T-helper 9 cell (primary cell): ENCODE measurements at regions not wholly inside any gene's neighbourhood (a gene's known extent, or its start where the extent isn't known, plus 50 kb on each side); places are given as distances from the start of the nearest gene placed in this dataset.
"Not testable (repeated sequence)": the region's sequence is repeated elsewhere in the genome, so short reads cannot be mapped to it uniquely, and the experiment has no call there.

Experiments used
- DNase-seq: peaks from one replicate; pipeline ENCODE4 v3.0.0-alpha.2; 2020

- no peak for DNase-seq
Measured at GRCh38 chr1:201729973-201730608, 98.9 kb upstream of the IPO9 start.

DNA sequence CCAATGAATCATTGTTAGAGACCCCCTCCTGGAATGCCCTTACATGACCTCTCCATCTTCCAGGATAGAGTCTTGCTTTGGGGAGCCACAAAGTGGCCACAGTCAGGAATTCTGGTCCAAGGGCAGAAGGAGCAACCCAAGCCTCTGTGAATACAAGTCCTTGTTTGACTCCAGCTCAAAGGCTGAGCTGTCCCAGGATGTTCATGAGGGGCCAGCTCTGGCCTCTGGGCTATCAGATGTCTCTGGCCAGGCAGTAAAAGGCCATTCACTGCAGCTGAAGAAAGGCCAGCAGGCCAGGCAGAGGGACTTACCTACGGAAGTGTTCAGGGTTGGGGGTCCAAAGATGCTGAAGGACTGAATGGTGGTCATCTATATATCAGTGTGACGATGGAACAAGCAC lies 98.3 kb upstream of the IPO9 start:
- no peak for DNase-seq

- no peak for DNase-seq
Measured at GRCh38 chr1:201731142-201731541, 97.8 kb upstream of the IPO9 start.

GRCh38 chr1:201731592-201731991 lies 97.4 kb upstream of the IPO9 start:
- DNase-seq: no peak

DNA sequence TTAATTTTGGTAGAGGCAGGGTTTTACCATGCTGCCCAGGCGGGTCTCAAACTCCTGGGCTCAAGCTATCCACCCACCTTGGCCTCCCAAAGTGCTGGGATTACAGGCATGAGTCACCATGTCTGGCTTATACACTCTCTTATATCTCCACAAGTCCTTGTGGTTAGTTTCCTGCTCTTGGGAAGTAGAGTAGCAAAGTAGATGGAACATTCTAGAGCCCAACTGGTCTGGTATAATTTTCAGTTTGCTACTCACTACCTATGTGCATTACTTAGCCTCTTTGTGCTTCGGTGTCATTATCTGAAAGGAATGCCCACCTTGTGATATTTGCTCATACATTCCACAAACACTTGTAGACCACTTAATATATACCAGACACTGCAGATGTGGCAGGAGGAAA lies 96.6 kb upstream of the IPO9 start:
- no peak for DNase-seq

DNA sequence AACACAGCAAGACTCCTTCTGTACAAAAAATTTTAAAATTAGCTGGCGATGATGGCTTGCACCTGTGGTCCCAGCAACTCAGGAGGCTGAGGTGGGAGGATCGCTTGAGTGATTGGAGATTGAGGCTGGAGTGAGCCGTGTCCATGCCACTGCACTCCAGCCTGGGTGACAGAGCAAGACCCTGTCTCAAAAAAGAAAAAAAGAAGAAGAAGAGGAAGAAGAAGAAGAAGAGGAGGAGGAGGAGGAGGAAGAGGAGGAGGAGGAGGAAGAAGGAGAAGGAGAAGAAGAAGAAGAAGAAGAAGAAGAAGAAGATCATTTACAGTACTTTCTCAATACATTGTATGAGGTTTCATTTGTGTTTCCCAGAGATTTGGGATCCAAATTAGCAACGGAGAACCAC lies 94.7 kb upstream of the IPO9 start:
- DNase-seq: not testable (repeated sequence)

DNA sequence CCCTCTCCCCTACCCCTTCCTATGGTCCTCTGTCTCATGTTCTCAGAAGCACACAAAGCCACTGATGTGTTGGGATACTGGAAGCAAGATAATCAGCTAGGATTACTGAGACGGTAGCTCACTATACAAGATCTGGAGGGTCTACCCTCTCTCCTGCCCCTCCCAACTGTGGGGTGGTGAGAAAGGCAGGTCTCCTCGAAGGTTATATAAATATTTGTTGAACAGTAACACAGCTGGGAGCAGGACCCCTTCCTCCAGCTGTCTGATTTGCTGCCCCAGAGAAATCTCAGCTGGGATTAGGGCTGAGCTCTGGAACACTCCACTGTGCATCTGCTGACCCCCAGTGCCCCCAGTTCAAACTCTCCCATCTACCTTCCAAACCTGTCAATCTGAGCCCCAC lies 94.2 kb upstream of the IPO9 start:
- no peak for DNase-seq

GRCh38 chr1:201736707-201737320 lies 92.1 kb upstream of the IPO9 start:
- DNase-seq: no peak

DNA sequence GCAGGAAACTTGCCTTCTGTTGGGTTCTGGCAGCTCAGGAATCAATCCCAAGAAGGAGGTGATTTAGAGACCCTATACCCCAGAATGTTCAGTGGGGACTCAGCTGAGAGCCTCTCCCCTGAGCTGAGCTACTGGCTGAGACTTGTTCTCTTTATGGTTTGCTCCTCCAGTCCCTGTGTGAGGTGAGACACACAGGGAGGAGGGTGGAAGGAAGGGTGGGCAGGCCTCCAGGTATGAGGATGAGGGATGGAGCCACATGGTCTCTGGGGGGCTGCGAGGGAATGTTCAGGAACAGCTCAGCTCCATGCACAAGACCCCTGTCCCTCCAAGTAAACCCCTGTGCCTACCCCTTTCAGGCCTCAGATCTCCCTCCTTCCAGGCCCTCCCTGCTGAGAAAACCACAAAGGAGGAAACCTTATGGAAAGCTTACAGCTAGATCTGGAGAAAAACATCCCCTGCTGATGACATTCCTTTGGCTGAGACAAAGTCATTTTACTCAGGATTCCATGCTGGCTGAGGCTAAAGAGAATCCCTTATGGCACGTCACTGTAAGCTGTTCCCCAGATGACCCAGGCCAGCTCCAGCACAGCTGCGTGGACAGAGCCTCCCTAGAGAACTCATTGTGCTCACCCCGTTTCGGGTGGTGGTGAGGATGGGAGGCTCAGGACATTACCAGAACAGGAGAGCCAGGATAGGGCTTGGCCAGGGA lies 91.5 kb upstream of the IPO9 start:
- DNase-seq: no peak

DNA sequence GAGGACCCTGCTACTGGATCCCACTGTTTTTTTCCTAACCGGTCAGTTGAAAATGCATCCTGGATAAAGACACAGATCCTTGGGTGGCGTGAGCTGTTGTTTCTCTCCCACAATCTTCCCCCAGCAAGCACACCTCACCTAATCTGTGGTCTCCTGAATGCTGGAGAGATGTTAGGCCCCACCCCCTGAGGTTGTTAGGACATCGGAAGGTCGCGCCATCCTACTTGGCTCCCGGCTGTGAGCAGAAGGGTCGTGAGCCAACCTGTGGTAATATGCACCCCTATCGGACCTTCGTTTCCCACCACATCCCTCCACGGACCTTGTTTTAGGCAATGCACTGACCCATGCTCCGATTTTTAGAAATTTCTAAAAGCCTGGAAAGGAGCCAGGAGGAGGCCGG lies 89.9 kb upstream of the IPO9 start:
- DNase-seq: no peak

- peak; percentile 42 for DNase-seq
Measured at GRCh38 chr1:201739492-201740085, 89.4 kb upstream of the IPO9 start.

DNA sequence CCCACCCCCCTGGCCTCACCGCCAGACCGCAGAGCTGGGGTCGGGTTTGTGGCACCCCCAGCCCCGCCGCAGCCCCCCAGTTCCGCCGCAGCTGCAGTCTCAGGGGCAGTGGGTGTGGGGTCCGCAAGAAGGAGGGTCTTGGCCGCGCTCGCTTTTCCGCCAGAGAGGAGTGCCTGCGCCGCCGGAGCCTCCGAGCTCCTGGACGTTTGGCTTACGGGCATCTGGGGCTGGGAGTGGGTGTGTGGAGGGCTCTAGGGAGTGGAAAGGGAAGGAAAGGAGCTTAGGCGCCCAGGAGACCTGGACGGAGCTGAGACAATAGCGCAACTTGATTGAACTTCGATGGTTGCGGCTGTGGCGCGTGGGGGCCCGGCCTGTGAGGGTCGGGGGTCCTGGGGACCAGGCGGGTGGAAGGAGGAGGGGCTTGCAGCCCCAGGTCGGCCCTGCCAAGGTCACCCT lies 88.8 kb upstream of the IPO9 start:
- no peak for DNase-seq

DNA sequence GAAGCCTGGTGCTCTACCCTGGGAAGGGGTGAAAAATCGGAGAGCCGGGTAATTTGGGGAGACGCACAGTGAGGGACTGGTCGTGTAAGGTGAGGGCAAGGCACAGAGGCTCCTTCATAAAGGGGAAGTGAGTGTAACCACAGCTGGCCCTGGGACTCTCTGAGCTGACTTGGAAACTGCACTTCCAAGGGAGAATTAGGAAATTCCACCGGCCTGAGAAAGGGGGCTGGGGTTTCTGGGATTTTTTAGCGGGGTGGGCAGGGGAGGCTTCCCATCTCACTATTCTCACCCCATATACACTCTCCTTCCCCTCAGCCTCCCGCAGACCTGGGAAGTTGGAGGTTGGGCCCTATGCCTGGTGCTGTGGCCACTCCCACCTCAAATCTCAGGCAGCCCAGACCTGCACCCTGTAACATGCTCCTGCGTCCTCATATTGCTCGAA lies 88.3 kb upstream of the IPO9 start:
- no peak for DNase-seq

DNA sequence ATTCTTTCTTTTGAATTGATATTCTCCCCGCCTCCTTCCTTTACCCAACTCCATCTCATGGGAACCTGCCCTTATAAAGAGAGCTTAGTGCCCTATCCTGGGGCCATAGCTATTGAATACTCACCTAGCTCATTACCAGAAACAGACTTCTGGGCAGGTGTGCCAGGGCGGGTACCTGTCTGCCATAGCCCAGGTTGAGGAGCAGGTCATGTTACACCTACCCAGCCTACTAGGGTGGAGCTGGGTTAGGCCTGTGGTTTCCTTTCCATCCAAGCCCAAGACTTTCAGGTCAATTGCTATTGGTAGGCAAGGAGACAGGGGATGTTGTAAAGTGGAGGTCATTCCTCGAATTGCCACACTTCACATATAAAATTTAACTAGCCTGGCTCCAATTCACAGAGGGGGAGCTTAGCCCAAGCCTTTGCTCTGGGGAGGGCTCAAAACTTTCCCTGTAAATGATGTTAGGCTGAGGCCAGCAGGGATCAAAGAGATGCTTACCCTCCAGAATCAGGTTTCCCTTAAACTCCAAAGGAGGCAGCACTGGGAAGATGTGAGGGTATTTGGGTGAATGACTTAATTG lies 87.1 kb upstream of the IPO9 start:
- DNase-seq: no peak

GRCh38 chr1:201742476-201742875 lies 86.5 kb upstream of the IPO9 start:
- DNase-seq: no peak

GRCh38 chr1:201742955-201743805 lies 85.8 kb upstream of the IPO9 start:
- DNase-seq: no peak

- no peak for DNase-seq
Measured at GRCh38 chr1:201745023-201745422, 83.9 kb upstream of the IPO9 start.

DNA sequence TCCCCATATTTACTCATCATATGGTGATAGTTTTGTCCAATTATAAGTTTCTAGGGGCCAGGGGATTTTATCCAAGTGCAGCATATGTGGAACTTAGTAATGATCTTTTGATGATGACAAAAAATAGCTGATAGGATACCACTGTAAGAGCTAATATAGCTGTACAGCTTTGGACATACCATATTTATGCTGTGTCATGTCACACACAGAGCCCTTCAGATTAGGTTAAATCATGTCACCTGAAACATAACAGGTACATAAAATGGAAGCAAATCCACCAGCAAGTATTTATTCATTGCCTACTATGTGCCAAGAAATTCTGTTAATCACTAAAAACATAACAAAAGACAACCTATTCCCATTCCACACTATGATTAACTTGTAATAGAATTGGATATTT lies 82.8 kb upstream of the IPO9 start:
- no peak for DNase-seq

- DNase-seq: no peak
Measured at GRCh38 chr1:201747261-201747660, 81.7 kb upstream of the IPO9 start.

DNA sequence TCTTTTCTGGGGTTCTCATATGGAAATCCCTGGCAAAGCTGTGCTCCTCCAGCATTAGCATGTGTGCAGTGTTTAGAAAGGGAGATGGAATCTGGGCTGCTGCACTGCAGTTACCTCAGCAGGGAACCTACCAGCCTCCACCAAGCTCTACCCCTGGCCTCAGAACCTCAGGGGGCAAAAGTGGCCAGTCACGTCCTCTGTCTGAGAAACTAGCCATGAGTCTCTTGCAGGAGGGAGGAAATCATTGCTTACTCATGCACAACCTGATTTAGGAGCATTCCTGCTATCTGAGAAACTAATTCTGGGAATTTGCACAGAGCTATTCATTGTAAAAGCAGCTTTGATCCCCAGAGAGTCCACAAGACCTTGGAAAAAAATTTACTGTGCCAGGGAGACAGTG lies 80.6 kb upstream of the IPO9 start:
- DNase-seq: no peak

DNA sequence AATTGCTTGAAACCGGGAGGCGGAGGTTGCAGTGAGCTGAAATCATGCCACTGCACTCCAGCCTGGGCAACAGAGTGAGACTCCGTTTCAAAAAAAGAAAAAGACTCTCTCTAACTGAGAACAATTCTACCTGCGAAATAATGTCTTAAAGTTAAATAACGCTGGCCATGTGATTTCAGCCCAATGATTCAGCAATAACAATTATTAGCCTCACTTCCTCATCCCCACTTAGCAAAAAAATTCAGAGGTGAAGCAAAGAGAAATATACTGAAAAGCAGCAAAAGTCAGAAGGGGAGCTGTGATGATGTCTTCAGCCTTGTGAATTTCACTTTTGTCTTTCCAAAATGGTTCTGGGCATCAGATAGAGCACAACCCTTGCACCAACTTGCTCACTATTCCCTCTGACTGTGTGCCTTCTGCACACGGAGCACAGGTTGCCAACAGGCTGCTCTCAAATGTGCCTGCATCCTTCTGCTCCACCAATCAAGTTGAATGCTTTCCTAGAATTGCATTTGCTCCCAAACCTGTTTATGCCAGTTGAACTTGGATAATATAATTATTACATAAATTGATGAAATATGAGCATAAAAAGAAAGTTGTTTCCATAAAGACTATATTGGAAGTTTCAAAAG lies 79.8 kb upstream of the IPO9 start:
- DNase-seq: no peak

GRCh38 chr1:201750120-201750519 lies 78.8 kb upstream of the IPO9 start:
- DNase-seq: no peak
